ENCODE measurements at regions not wholly inside any gene's neighbourhood (a gene's known extent, or its start where the extent isn't known, plus 50 kb on each side); places are given as distances from the start of the nearest gene placed in this dataset.

DNA sequence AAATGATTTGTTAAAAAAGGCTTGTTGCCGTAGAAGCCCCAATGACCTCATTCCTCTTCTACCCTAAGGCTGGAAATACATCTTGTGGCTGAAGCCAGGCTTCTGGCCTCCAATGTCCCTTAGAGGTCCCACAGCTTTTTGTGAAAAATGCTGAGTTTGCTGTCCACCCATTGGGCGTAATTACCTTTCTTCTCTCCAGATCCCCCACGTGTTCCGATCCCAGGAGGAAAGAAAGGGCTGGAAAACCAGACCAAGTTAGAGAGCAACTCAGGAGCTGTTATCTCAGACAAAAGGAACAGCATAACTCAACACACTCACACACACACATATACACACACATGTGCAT is 154.2 kb downstream of the MIAT start:
- no peaks in the 10 kb centered on the region for H3K79me1 ChIP-seq (ENCODE audit: low read depth, low read length)
- no peak overlapping the region for H4K5ac ChIP-seq (ENCODE audit: insufficient read length, low read depth, low read length)
- H2BK120ac ChIP-seq (replicated peaks; ENCODE audit: low read depth, low read length) = no peak overlapping the region
- no peak overlapping the region for H2BK20ac ChIP-seq (ENCODE audit: low read length)
- H2AK5ac ChIP-seq (ENCODE audit: low read depth, low read length) = no peak overlapping the region
- H4K91ac ChIP-seq (replicated peaks; ENCODE audit: insufficient read length, low read length) = no peak overlapping the region
- H3K27ac ChIP-seq (ENCODE audit: low read depth, low read length) = no peak overlapping the region
- no peak overlapping the region for H2BK15ac ChIP-seq (ENCODE audit: low read length)
- H3K4me3 ChIP-seq (ENCODE audit: extremely low read depth in 1 of 4, insufficient read depth in 2 of 4, low read depth in 3 of 4, low read length in 4 of 4) = no peak overlapping the region
- no peak overlapping the region for H3K14ac ChIP-seq (ENCODE audit: insufficient read length)
- H3K9me3 ChIP-seq (ENCODE audit: insufficient read depth in 2 of 2, low read depth in 1 of 2, low read length in 1 of 2) = no peaks in the 10 kb centered on the region
- H4K20me1 ChIP-seq (replicated peaks in 1 of 2; ENCODE audit: control insufficient read depth in 1 of 2, insufficient read depth in 2 of 2, low read length in 2 of 2) = no peaks in the 10 kb centered on the region
- no peak overlapping the region for H3K56ac ChIP-seq (replicated peaks; ENCODE audit: insufficient read length, low read depth, low read length)
- no peak overlapping the region for H4K8ac ChIP-seq (ENCODE audit: extremely low read depth, insufficient read depth, low read length)
- no peak overlapping the region for H3K23ac ChIP-seq (ENCODE audit: insufficient read length)
- H2BK12ac ChIP-seq (ENCODE audit: low read depth, low read length) = no peak overlapping the region
- H3K4me1 ChIP-seq (replicated peaks in 1 of 4; ENCODE audit: control insufficient read depth in 3 of 4, insufficient read depth in 4 of 4, low read length in 3 of 4) = no peaks in the 10 kb centered on the region
- no peak overlapping the region for H3K9ac ChIP-seq (replicated peaks in 1 of 4; ENCODE audit: extremely low read depth in 1 of 4, low read depth in 3 of 4, low read length in 3 of 4)
- FAIRE-seq = no peak
- TF ChIP-seq, protein P1, sequence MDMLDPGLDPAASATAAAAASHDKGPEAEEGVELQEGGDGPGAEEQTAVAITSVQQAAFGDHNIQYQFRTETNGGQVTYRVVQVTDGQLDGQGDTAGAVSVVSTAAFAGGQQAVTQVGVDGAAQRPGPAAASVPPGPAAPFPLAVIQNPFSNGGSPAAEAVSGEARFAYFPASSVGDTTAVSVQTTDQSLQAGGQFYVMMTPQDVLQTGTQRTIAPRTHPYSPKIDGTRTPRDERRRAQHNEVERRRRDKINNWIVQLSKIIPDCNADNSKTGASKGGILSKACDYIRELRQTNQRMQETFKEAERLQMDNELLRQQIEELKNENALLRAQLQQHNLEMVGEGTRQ (IDR thresholded peaks at IDR 0.05; ENCODE audit: low read length) = no peak
- no peak for TF ChIP-seq SUZ12 (IDR thresholded peaks at IDR 0.05; ENCODE audit: low read length)
- no peak for TF ChIP-seq GABPA (IDR thresholded peaks at IDR 0.05; ENCODE audit: borderline replicate concordance, insufficient read depth, low read length)
- TF ChIP-seq CBX8 (IDR thresholded peaks at IDR 0.05; ENCODE audit: borderline replicate concordance, low read depth, low read length) = no peak
- TF ChIP-seq TBP (IDR thresholded peaks at IDR 0.05; ENCODE audit: low read depth, low read length) = no peak
- TF ChIP-seq NRF1 (IDR thresholded peaks at IDR 0.05; ENCODE audit: low read depth, low read length) = no peak
- TF ChIP-seq TCF12 (IDR thresholded peaks at IDR 0.05; ENCODE audit: low read depth, low read length) = no peak
- TF ChIP-seq, protein P2, sequence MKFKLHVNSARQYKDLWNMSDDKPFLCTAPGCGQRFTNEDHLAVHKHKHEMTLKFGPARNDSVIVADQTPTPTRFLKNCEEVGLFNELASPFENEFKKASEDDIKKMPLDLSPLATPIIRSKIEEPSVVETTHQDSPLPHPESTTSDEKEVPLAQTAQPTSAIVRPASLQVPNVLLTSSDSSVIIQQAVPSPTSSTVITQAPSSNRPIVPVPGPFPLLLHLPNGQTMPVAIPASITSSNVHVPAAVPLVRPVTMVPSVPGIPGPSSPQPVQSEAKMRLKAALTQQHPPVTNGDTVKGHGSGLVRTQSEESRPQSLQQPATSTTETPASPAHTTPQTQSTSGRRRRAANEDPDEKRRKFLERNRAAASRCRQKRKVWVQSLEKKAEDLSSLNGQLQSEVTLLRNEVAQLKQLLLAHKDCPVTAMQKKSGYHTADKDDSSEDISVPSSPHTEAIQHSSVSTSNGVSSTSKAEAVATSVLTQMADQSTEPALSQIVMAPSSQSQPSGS (IDR thresholded peaks at IDR 0.05; ENCODE audit: low read length) = no peak
- TF ChIP-seq JUND (IDR thresholded peaks at IDR 0.05; ENCODE audit: low read length) = no peak
- WGBS, 2 experiments (ENCODE audit: extremely low coverage in 1 of 2, insufficient coverage in 1 of 2, insufficient read length in 1 of 2, insufficient replicate concordance in 2 of 2, low coverage in 1 of 2, low lambda C conversion rate in 2 of 2, missing lambda C conversion rate in 1 of 2) = 89% methylated on average over 4 of the region's 4 CpGs; no CpG with 5 or more reads in 1 of the 2 experiments
- H3K23me2 ChIP-seq (ENCODE audit: low read depth, low read length) = no peaks in the 10 kb centered on the region
- H3K27me3 ChIP-seq (replicated peaks in 1 of 4; ENCODE audit: control insufficient read depth in 3 of 4, extremely low read depth in 1 of 4, insufficient read depth in 3 of 4, low read length in 3 of 4) = no peaks in the 10 kb centered on the region
- no peaks in the 10 kb centered on the region for H3K36me3 ChIP-seq (ENCODE audit: control insufficient read depth in 2 of 4, insufficient read depth in 4 of 4, low read length in 3 of 4)
- DNase-seq (ENCODE audit: low read depth in 1 of 2, low spot score in 2 of 2) = no peak
- CTCF ChIA-PET (ENCODE audit: partially characterized antibody) = interaction anchor here (1.0 to 1.6 kb wide), 4 partner anchors 10 to 15 kb away, joined by 3 to 8 read pairs (median 3); no protein-coding TSS in a partner anchor
- no peak overlapping the region for H3K4me2 ChIP-seq (ENCODE audit: insufficient read depth in 1 of 2, low read depth in 2 of 2, low read length in 2 of 2)
- no peak overlapping the region for H3K18ac ChIP-seq (ENCODE audit: extremely low read depth, low read length)
- H2AFZ ChIP-seq (ENCODE audit: low read length) = no peak overlapping the region
- POLR2A ChIA-PET (ENCODE audit: partially characterized antibody) = interaction anchor here (0.8 kb wide), 1 partner anchor 24 kb away, joined by 4 read pairs; no protein-coding TSS in a partner anchor
- no peak overlapping the region for H3K4ac ChIP-seq (replicated peaks; ENCODE audit: insufficient read length, low read depth, low read length)
- H2BK5ac ChIP-seq (ENCODE audit: low read depth, low read length) = no peak overlapping the region
- H3K79me2 ChIP-seq (ENCODE audit: control insufficient read depth in 1 of 2, insufficient read depth in 2 of 2, low read length in 2 of 2) = no peaks in the 10 kb centered on the region

All from H1 (cell line).